ENCODE measurements at regions not wholly inside any gene's neighbourhood (a gene's known extent, or its start where the extent isn't known, plus 50 kb on each side); places are given as distances from the start of the nearest gene placed in this dataset.

GRCh38 chr10:78191301-78191700, 157.6 kb downstream of the RPS24 start:
- DNase-seq (ENCODE audit: low spot score) = no peak
- in situ Hi-C loops (cut with MboI; ENCODE audit: low sequenced_read_pairs, unreplicated experiment) = no loop called here
- TF ChIP-seq, protein P1, sequence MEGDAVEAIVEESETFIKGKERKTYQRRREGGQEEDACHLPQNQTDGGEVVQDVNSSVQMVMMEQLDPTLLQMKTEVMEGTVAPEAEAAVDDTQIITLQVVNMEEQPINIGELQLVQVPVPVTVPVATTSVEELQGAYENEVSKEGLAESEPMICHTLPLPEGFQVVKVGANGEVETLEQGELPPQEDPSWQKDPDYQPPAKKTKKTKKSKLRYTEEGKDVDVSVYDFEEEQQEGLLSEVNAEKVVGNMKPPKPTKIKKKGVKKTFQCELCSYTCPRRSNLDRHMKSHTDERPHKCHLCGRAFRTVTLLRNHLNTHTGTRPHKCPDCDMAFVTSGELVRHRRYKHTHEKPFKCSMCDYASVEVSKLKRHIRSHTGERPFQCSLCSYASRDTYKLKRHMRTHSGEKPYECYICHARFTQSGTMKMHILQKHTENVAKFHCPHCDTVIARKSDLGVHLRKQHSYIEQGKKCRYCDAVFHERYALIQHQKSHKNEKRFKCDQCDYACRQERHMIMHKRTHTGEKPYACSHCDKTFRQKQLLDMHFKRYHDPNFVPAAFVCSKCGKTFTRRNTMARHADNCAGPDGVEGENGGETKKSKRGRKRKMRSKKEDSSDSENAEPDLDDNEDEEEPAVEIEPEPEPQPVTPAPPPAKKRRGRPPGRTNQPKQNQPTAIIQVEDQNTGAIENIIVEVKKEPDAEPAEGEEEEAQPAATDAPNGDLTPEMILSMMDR (IDR thresholded peaks at IDR 0.05; ENCODE audit: borderline replicate concordance, control extremely low read depth, extremely low read depth, insufficient read depth, missing control alignments) = no peak

DNA sequence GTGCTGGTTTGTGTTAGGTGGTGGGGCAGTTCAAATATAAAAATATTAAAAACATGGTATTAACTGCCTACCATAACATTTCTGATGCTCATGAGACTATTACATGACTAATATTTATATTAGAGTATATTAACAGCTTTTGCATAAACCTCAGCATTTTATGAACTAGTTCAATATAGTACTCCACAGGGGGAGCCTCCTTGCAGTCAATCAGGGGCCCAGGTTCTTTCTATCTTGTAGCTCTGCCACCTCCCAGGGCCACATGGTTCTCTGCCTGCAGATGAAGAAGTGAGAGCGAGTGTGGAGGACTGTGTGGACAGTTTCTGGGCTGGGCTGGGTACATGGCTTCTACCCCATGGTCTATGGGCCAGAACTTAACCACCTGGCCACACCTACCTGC, 159.5 kb downstream of the RPS24 start:
- no peak for DNase-seq (ENCODE audit: low spot score)
- TF ChIP-seq, protein P1 (IDR thresholded peaks at IDR 0.05; ENCODE audit: borderline replicate concordance, control extremely low read depth, extremely low read depth, insufficient read depth, missing control alignments) = no peak
- in situ Hi-C loops (cut with MboI; ENCODE audit: low sequenced_read_pairs, unreplicated experiment) = no loop called here

- in situ Hi-C loops (cut with MboI; ENCODE audit: low sequenced_read_pairs, unreplicated experiment) = no loop called here
- DNase-seq (ENCODE audit: low spot score) = no peak
Measured at GRCh38 chr10:78194050-78194449, 160.4 kb downstream of the RPS24 start.

DNA sequence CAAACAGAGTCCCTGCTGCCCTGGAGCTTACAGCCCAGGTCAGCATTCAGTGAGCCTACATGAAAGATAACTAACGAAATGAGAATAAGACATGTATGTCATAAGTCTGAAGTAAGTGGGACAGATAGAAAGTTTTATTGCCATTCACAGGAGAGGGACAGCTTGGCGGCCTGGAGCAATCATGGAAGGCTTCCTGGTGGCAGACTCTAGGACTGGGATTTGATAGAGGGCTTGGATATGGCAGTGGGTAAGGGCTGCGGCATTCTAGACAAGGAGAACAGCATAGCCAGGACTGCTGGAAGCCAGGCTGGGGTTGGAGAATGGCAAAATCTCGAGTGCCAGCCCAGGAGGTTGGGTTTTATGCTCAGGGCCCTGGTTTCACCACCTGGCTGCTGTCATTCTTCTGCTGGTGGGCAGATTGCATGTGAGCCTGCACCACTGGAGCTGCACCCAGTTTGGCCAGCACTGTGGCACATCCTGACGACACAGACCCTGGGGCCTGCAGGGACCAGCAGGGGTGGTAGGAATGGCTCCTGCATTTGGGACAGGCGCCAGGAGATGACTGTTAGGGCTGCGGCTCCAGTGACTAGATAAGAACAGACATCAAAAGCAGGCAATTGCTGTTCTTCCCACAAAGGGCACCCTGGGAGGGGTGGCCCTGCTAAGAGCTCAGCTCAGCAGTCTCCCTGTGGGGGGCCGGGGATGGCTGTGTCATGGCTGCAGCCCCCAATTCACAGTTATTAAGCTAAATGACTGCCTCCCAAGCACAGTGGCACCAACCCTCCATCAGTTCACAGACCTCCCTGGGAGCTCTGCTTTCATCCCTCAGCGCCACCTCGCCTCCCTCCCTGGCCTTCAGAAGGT, 161.1 kb downstream of the RPS24 start:
- TF ChIP-seq, protein P1 (IDR thresholded peaks at IDR 0.05; ENCODE audit: borderline replicate concordance, control extremely low read depth, extremely low read depth, insufficient read depth, missing control alignments) = no peak
- no peak for DNase-seq (ENCODE audit: low spot score)
- in situ Hi-C loops (cut with MboI; ENCODE audit: low sequenced_read_pairs, unreplicated experiment) = no loop called here

More at GRCh38 chr10:78194050-78194449, 160.4 kb downstream of the RPS24 start:
- TF ChIP-seq, protein P1 (IDR thresholded peaks at IDR 0.05; ENCODE audit: borderline replicate concordance, control extremely low read depth, extremely low read depth, insufficient read depth, missing control alignments) = no peak

DNA sequence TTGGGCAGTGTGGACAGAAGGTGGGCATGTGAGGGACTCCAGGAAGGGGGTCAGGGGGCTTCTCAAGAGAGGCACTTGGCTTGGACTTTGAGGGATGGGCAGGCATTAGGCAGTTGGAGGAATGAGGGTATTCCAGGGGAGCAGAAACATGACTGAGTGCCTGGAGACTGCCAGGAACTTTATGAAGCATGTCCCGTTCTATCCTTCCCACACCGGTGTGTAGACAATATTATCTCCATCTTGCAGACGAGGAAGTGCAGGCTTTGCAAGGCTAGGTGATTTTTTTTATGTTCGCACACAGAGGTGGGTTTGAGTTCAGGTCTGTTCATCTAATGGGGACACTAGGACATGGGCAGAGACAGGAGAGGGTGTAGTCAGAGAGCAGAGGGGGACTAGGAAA, 162.7 kb downstream of the RPS24 start:
- DNase-seq (ENCODE audit: low spot score) = no peak
- in situ Hi-C loops (cut with MboI; ENCODE audit: low sequenced_read_pairs, unreplicated experiment) = no loop called here
- TF ChIP-seq, protein P1 (IDR thresholded peaks at IDR 0.05; ENCODE audit: borderline replicate concordance, control extremely low read depth, extremely low read depth, insufficient read depth, missing control alignments) = no peak

- no peak for DNase-seq (ENCODE audit: low spot score)
- in situ Hi-C loops (cut with MboI; ENCODE audit: low sequenced_read_pairs, unreplicated experiment) = no loop called here
- TF ChIP-seq, protein P1 (IDR thresholded peaks at IDR 0.05; ENCODE audit: borderline replicate concordance, control extremely low read depth, extremely low read depth, insufficient read depth, missing control alignments) = no peak
Measured at GRCh38 chr10:78196964-78197363, 163.3 kb downstream of the RPS24 start.

Data from GM13976 (cell line).